NCI-H748 (cell line): ENCODE measurements at regions not wholly inside any gene's neighbourhood (a gene's known extent, or its start where the extent isn't known, plus 50 kb on each side); places are given as distances from the start of the nearest gene placed in this dataset.

Experiments used
- DNase-seq: peaks from one replicate; lab custom pipeline; 2025; ENCODE audit not compliant: unreplicated experiment; lab: John Stamatoyannopoulos, UW

DNA sequence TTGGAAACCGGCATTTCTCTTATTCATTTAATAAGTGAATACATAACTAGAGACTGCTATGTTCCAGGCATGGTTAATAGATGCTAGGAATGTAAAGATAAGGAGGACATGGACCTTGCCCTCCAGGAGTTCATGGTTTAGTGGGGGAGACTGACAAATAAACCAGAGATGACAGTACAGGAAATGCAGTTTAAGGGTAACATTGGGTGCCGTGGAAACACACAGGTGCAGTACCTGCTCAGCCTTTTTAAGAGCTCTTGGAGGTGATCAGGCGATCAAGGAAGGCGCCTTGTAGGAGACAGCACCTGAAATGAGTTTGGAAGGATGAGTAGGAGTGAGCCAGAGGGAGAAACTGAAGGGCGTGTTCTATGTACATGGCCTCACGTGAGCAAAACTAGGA lies 145.8 kb downstream of the AASDH start:
- no peak for DNase-seq

DNA sequence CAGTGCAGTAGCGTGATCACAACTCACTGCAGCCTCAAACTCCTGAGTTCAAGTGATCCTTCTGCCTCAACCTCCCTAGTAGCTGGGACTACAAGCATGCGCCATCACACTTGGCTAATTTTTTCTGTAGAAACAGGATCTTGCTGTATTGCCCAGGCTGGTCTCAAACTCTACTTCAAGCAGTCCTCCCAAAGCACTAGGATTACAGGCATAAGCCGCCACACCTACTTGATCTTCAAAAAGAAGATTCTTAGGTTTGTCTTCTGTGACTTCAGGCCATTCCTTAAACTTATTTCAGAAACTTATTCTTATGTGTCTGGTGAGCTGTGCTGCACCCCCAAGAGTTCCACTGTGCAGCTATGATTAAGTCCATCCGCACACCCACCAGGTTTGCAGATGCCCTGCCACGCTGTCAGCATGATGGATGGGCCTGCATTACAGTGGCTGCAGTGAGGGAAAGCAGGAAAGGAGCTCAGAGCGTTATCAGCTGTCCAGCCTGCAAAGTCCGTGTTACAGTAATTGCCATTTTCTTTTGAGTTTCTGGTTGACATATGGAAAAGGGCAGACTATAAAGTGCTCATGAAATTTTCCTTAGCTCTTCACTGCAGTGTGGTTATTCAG lies 146.6 kb downstream of the AASDH start:
- no peak for DNase-seq

DNA sequence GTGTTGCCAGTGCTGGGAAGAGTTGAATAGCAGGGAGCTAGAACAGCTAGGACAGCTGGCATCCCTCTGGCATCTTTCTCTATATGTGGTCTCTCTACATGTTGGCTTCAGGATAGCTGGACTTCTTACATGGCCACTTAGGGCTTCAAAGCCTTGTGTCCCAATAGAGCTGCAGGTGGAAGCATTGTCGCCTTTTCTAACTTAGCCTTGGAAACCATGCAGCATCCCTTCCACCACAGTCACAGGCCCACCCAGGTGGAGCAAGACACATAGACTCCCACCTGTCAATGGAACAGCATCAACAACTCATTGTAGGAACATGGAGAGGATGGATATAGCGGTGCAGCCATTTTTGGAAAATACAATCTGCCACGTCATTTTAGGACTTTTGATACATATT lies 149.0 kb downstream of the AASDH start:
- DNase-seq = no peak

DNA sequence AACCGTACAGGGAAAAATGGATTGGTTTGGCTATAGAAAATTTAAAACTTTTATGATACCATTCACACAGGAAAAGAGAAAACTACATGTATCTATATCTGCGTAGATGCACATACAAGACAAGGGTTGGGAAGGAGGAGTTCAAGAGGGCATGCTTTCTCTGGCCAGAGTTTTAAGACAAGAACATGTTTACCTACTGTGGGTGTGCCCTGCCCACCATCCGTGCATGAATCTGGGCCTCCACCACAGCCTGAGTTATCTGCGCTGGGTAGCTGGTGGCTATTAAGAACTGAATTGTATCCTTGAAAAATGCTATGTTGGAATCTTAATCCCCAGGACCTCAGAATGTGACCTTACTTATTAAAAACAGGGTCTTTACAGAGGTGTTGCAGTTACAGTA lies 151.6 kb downstream of the AASDH start:
- no peak for DNase-seq

DNA sequence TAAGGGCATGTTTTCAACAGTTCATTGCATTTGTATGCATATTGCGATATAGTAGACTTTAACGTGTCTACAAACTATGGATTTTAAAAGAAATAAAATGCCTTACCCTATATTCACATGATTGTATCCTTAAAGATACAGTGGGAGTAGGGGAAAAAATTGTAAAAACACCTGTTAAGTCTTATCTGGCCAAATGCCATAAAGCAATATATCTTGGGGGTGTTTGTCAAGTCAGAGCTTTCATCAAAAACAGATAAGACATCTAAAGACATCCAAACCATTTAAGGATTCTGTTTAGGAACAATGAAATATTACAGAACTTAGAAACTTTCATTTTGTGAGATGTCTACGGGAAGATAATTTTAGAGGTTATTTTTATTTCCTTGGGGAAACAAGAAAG lies 152.3 kb downstream of the AASDH start:
- no peak for DNase-seq

DNA sequence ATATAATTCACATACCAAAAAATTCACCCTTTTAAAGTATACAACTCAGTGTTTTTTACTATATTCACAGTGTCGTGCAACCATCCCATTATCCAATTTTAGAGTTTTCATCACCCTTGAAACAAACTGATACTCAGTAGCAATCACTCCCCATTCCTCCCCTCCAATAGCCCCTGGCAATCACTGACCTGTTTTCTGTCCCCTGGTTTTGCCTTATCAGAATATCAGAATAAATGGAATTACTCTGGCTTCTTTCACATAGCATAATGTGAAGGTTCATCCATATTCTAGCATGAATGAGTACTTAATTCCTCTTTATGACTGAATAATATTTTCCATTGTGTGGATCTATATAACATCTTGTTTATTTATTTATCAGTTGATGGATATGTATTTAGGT lies 153.2 kb downstream of the AASDH start:
- no peak for DNase-seq

DNA sequence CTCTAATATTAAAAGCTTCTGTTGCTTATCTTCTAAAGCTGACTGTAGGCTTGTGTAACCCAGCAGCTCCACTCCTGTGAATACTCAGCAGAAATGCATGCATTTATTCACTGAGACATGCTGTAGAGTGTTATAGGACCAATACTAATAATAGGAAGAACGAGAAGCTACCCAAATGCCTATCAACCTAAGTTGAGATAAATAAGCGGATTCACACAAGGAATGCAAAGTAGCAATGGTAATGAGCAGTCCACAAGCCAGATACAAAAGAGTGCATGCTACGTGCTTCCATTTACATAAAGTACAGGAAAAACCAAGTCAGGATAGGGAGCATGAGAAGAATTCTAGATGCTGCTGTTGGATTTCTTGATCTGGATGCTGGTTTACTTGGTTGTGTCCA lies 155.9 kb downstream of the AASDH start:
- DNase-seq = no peak

DNA sequence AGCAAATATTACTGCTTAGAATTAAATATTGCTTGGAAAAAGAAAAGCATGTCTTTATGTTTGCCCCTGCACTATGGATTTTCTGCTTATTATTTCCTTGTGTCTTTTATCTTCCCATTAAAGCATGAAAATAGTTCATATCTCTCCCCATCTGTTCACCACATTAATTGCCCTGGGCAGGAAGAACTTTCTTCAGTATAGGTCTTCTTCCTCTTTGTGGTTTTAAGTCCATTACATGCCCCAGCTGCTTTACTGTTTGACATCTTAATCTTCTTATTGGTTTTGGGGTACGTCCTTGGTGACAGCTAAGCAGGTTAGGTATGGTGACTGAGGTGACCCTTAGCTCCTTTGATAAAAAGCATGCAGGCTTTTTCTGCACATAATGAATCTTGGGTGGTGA lies 157.3 kb downstream of the AASDH start:
- no peak for DNase-seq

DNA sequence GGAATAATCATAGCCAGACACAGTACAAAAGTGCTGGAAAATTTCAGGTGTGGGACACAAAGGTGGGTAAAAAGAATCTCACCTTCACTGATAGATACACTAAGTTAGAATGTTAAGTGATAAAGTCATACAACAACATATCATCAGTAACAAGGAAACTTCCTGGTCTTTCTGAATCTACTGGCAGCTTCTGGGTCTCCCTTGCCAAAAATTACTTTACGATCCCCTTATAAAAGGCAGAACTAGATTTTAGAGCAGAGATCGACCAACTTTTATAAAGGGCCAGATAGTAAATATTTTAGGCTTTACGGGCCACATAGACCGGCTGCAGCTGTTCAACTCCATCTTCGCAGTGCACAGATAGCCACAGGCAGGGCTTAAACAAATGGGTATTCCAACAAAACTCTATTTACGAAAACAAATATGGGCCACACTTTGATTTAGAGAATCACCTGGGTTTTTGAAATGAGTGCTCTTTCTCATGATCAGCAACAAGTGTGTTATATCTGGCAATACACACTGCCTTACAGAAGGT lies 159.9 kb downstream of the AASDH start:
- DNase-seq = no peak

DNA sequence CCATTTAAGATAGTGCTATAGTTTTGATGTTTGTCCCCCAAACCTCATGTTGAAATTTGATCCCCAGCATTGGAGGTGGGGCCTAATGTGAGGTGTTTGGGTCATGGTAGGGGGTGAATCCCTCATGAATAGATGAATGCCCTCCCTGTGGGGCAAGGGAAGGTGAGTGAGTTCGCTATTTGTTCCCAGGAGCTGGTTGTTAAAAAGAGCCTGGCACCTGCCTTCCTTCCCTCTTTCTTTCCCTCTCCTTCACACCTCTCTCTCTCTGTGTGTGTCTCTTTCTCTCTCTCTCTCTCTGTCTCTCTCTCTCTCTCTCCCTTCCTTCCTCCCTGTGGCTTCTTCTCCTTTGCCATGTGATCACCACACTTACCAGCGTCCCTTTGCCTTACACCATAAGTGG lies 160.7 kb downstream of the AASDH start:
- no peak for DNase-seq

DNA sequence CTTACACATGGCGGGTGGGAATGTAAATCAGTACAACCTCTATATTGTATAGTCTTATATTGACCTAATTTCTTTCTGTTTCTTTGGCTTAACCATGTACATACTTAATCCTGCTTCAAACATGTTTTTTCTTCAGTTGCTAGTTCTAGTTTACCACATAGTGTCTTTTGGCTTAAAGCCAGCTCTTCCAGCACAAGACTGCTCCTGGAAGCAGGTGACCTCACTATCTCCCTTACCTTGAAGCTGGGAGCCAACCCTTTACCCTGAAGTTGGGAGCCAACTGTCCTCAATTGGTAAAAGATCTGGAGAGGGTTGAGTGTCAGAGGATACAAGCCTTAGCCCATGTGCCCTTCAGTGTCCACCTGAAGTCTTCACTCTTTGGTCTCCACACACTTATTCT lies 162.7 kb downstream of the AASDH start:
- DNase-seq = no peak

DNA sequence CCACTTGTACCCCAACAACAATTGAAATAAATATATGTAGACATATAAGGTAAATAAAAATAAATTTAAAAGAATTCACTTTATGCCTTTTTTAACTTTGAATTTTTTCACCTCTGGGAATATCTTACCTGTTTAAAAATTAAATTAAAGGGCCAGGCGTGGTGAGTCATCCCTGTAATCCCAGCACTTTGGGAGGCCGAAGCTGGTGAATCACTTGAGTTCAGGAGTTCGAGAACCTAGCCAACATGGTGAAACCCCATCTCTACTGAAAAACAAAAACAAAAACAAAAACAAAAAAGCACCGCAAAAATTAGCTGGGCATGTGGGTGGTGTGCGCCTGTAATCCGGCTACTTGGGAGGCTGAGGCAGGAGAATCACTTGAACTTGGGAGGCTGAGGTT lies 164.8 kb downstream of the AASDH start:
- DNase-seq = no peak

DNA sequence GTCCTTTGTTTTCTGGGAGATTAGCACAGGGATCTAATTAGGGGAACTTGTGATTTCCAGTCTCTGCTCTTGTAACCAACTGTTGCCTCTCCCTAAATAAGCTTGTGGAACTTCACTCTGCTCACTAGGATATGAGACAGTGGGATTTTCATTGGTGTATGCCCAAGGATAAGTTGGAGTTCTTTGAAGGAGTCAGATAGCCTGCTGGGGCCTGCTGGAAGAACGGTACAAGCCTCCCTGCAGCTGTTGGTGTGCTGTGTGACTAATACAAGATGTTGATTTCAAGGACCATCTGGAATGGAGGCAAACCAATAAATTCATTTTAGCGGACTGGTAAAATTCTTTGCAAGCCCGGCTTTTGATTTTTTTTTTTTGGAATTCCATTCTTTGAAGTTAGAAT lies 167.0 kb downstream of the AASDH start:
- no peak for DNase-seq

DNA sequence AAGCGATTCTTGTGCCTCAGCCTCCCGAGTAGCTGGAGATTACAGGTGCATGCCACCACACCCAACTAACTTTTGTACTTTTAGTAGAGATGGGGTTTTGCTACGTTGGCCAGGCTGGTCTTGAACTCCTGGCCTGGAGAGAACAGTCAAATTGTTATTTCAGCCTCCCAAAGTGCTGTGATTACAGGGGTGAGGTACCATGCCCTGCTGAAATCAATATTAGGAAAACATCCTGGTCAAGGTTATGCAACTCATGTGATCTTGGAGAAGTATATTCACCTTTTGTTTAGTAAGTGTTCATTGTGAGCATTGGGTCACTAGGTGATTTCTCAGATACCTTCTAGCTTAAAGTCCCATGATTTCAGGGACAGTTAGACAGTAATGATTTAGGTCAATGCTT lies 167.8 kb downstream of the AASDH start:
- no peak for DNase-seq

DNA sequence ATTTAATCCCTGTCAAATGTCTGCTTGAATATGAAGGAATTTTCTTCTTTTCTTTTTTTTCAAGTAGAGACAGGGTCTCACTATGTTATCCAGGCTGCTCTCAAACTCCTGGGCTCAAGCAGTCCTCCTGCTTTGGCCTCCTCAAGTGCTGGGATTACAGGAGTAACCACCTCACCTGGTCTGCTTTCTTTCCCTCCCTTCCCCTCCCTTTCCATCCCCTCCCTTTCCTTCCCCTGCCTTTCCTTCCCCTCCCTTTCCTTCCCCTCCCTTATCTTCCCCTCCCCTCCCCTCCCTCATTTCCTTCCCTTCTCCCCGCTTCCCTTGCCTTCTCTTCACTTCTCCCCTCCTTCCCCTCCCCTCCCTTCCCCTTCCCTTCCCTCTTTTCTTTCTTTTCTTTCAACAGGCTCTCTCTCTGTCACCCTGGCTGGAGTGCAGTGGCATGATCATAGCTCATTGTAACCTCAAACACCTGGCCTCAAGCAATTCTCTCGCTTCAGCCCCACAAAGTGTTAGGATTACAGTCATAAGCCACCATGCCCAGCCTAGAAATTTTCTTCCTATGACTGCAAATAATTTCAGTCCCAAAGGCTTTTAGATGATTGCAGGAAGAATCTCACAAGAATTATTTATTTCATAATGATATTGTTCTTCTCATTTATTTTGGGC lies 168.9 kb downstream of the AASDH start:
- DNase-seq = no peak

DNA sequence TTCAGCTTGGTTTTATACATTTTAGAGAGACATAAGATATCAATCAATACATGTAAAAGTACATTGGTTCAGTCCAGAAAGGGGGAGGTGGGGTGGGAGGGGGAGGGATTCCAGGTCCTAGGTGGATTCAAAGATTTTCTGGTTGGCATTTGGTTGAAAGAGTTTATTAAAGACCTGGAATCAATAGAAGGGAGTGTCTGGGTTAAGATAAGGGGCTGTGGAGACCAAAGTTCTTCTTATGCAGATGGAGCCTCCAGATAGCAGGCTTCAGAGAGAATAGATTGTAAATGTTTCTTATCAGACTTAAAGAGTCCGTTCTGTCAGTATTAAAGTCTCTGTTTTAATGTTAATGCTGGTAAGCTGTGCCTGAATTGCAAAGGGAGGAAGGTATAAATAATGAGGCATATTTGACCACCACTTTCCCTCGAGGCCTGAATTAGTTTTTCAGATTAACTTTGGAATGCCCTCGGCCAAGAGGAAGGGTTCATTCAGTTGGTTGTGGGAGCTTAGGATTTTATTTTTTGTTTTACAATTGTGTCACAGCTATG lies 169.9 kb downstream of the AASDH start:
- no peak for DNase-seq

DNA sequence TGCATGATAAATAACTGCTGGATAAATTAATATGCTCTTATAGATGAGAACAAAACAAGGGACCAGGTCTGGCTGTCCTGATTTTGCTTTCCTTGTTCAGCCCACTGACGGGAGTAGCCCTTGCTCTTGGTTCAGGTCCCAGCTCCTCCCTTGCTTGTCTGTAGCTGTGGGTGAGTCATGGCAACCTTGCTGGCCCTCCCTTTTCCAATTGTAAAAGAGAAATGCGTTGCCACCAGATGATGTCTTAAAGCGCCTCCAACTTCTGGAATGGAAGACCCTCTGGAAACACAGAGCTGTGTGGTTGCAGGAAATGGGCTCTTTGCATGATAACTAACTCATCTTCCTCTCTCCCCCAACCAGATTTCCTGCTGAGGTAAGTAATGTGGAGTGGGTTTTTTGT lies 171.4 kb downstream of the AASDH start:
- peak; percentile 86 for DNase-seq

DNA sequence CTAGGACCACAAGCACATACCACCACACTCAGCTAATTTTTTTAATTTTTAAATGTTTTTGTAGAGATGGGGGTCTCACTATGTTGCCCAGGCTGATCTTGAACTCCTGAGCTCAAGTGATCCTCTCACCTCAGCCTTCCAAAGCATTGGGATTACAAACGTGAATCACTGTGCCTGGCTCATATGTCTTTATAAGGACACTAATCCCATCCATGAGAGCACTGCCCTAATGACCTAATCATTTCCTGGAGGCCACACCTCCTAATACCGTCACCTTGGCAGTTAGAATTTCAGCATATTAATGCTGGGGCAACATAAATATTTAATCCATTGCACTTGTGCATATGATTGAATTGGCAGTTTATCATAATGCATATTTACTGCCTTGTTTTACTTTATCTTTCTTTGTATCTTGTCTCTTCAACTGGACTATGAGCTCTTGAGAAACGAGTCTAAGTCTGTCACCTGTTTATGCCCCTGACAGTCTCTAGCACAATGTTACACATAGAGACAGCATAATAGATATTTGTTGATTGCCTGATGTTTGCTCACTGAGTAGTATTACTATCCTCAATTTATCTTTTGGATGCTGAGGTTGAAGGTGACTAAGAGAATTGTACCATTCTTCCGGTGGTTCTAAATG lies 172.0 kb downstream of the AASDH start:
- peak; percentile 29 for DNase-seq

DNA sequence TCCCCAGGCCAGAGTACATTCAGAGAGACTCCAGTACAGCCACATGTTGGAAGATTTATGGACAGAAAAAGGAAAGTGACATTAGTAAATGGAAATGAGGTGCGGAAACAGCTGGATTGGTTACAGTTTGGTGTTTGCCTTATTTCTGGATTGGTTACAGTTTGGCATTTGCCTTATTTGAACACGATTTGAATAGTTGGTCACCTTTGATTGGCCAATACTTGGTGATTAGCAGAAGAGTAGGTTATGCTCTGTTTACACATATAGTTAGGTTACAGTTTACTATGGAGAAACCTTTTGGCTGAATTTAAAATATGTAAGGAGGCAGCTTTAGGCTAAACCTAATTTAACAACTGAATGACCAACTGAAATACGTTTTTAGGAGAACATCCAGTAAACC lies 173.7 kb downstream of the AASDH start:
- no peak for DNase-seq

DNA sequence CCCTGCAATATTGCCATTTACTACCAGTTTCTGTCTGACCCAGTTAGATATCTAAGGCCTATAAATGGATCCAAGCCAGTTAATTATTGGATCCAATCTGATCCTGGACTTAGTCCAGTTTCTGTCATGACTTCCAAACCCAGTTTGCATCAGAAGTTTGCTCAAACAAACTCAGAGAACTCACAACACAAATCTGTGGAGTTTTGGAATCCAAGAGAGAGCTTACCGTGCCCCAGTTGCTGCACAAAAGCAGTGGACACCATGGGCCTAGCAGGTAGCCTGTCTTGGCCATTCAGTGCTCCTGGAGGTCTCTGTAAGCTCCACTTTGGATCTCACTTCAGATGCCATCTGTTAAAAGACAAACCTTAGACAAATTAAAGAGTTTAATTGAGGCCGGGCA lies 174.5 kb downstream of the AASDH start:
- DNase-seq = no peak

DNA sequence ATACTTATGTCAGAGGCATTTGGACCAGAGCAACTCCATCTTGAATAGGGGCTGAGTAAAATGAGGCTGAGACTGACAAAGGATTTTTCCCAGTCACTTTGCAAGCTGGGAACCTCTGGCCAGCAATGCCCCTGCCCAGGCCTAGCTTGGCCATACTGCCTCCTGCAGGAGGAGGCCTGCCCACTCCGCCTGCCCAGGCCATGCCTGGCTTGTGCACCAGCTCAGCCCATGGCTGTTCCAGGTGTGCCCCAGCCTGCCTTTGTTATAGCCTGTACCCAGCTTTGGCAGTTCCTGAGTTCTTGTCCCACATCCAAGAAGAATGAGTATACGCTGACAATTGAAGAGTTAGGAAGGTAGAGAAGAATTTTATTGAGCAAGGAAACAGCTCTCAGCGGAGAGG lies 176.1 kb downstream of the AASDH start:
- DNase-seq = no peak

DNA sequence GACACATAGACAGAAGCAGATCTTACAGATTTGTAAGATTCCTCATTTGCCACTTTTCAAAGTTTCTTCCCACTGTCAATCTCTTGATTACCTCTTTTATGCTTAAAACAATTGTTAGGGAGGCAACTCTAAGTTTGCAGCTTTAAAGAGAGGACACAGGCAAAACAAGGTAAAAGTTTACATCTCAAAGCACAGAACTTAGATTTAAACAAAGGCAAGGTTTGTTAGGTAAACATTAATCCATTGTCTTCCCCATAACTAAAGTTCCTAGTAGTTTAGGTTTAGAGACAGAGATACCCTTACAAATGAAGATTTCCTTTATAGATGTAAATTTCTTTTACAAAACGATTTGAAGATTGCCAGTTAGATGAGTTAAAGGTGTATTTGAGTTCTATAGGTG lies 176.9 kb downstream of the AASDH start:
- no peak for DNase-seq
